Lower leg skin (tissue), 4 donors: ENCODE measurements at regions not wholly inside any gene's neighbourhood (a gene's known extent, or its start where the extent isn't known, plus 50 kb on each side); places are given as distances from the start of the nearest gene placed in this dataset.
A peak's percentile ranks its signal among the peaks of the same experiment; 100 is the strongest.

ENCODE experiments used
- DNase-seq, 2 donors: peaks; one replicate each; pipeline ENCODE4 v3.0.0-alpha.2; 2019; ENCODE audit warnings: low spot score in 2 of 2
- H3K4me3 ChIP-seq: fragments of 200-600 bp; sonication (generic); 2 replicates; pipeline ENCODE4 v1.5.1; 2017; ENCODE audit warnings: mild to moderate bottlenecking, low read depth; ENCODE audit not compliant: poor library complexity, severe bottlenecking
- POLR2A ChIP-seq, 2 donors: fragments of 450-650 bp; IDR thresholded peaks; one replicate each; pipeline ENCODE4 v1.6.1; 2016 to 2017; ENCODE audit warnings: antibody characterized with exemption in 2 of 2, mild to moderate bottlenecking in 1 of 2, moderate library complexity in 1 of 2
- WGBS, 2 donors: methylation state at CpG; one replicate each; pipeline ENCODE4 v1.1.5; 2018; 5-methylcytosine and 5-hydroxymethylcytosine counted together
- intact Hi-C: fragments of 100-400 bp; cut with DNase I; formaldehyde crosslinking; loops from one replicate; pipeline ENCODE4 v1.15.0; 2023; ENCODE audit warnings: low total_unique reads
- TF ChIP-seq, protein P1 (sequence below), 3 donors: fragments of 450-650 bp; IDR thresholded peaks; one replicate each; pipeline ENCODE4 v1.5.1; 2016; ENCODE audit warnings: antibody characterized with exemption in 3 of 3, mild to moderate bottlenecking in 3 of 3, moderate library complexity in 2 of 3

- intact Hi-C loops, result no loop called here
- no peak for DNase-seq
- TF ChIP-seq, protein P1, sequence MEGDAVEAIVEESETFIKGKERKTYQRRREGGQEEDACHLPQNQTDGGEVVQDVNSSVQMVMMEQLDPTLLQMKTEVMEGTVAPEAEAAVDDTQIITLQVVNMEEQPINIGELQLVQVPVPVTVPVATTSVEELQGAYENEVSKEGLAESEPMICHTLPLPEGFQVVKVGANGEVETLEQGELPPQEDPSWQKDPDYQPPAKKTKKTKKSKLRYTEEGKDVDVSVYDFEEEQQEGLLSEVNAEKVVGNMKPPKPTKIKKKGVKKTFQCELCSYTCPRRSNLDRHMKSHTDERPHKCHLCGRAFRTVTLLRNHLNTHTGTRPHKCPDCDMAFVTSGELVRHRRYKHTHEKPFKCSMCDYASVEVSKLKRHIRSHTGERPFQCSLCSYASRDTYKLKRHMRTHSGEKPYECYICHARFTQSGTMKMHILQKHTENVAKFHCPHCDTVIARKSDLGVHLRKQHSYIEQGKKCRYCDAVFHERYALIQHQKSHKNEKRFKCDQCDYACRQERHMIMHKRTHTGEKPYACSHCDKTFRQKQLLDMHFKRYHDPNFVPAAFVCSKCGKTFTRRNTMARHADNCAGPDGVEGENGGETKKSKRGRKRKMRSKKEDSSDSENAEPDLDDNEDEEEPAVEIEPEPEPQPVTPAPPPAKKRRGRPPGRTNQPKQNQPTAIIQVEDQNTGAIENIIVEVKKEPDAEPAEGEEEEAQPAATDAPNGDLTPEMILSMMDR (IDR thresholded peaks at IDR 0.05), result no peak
- TF ChIP-seq POLR2A (IDR thresholded peaks at IDR 0.05), result no peak
- no peak overlapping the region for H3K4me3 ChIP-seq
- WGBS, 2 donors, result 89 to 92% methylated on average over 4 of the region's 4 CpGs
Observed at GRCh38 chr5:56447656-56448055, 214.5 kb upstream of the ANKRD55 start.

DNA sequence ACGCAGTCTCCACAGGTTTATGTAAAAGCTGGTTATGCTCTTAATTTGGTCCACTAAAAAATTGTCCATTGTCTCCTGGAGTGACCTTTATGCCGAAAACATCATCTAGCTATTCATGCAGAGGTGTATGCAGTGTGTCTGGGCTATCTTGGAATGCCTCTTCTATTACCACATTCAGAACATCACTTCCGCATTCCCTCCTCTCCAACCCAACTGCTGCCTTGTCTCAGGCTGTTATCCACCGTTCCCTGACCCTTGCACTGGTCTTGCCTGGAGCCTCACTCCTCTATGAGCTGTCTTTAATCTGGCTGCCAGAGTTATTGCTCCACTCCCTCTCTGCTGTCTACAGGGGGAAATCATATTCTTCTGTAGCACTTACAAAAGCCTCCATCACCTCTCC lies 214.1 kb upstream of the ANKRD55 start:
- TF ChIP-seq POLR2A (IDR thresholded peaks at IDR 0.05), result no peak
- TF ChIP-seq, protein P1 (IDR thresholded peaks at IDR 0.05), result no peak
- 92% methylated on average over 4 of the region's 4 CpGs for WGBS, 2 donors
- H3K4me3 ChIP-seq, result no peak overlapping the region
- DNase-seq, result no peak
- intact Hi-C loops, result no loop called here

GRCh38 chr5:56446728-56447127 lies 213.6 kb upstream of the ANKRD55 start:
- DNase-seq, result no peak
- no peak overlapping the region for H3K4me3 ChIP-seq
- intact Hi-C loops, result no loop called here
- TF ChIP-seq, protein P1 (IDR thresholded peaks at IDR 0.05), result no peak

DNA sequence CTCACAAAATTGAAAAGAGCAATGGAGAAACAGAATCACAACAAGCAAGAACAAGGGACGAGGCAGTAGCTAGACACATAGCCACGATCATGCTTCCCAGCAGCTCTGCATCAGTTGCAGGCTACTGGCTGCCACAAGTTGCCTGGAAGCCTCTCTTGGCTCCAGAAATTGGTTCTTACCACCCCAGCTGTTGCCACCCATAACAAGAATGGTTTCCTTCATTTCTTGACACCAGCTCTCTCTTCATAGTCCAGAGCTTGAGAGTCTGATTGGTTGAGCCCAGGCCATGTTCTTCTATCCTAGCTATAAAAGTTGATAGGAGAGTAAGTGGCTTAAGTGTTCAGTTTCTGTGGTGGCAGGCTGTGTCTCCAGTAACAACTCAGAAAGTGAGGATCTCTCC lies 210.7 kb upstream of the ANKRD55 start:
- H3K4me3 ChIP-seq, result no peak overlapping the region
- 78 to 80% methylated on average over 2 of the region's 2 CpGs for WGBS, 2 donors
- DNase-seq, result no peak
- no peak for TF ChIP-seq POLR2A (IDR thresholded peaks at IDR 0.05)
- TF ChIP-seq, protein P1 (IDR thresholded peaks at IDR 0.05), result no peak
- intact Hi-C loops, result no loop called here

GRCh38 chr5:56440871-56441740 lies 208.0 kb upstream of the ANKRD55 start:
- no peak overlapping the region for H3K4me3 ChIP-seq
- no peak for TF ChIP-seq POLR2A (IDR thresholded peaks at IDR 0.05)
- TF ChIP-seq, protein P1 (IDR thresholded peaks at IDR 0.05), result no peak
- peak in 1 of 2 donors; percentile 69 for DNase-seq
- 39 to 42% methylated on average over 7 of the region's 7 CpGs for WGBS, 2 donors
- intact Hi-C loops, result no loop called here

DNA sequence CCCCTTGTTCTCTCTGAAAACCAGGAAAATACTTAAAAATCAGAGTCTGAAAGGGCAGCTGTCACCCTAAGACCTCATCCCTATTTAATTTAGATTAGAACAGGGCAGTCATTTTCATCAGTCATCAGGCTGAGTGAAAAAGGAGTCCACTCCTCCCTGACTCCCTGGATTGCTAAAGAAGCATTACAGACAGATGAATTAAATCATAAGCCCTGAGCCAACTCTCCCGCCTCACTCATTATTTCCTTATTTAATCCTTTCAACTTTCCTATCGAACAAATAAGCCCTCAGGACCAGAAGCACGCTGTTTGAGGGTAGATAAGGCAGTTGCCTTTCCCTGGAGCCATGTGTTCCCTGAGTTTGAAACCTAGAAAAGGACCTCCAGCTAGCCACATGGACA lies 201.9 kb upstream of the ANKRD55 start:
- H3K4me3 ChIP-seq, result no peak overlapping the region
- intact Hi-C loops, result no loop called here
- 76 to 80% methylated on average over 3 of the region's 3 CpGs for WGBS, 2 donors
- TF ChIP-seq POLR2A (IDR thresholded peaks at IDR 0.05), result no peak
- TF ChIP-seq, protein P1 (IDR thresholded peaks at IDR 0.05), result no peak
- no peak for DNase-seq
